Heart left ventricle (tissue), 16 donors: ENCODE measurements at regions not wholly inside any gene's neighbourhood (a gene's known extent, or its start where the extent isn't known, plus 50 kb on each side); places are given as distances from the start of the nearest gene placed in this dataset.

Experiments used
- ATAC-seq, 4 donors: fragments of 200-7000 bp; cut with Tn5 transposase; one replicate each; pipeline ENCODE4 v1.9.1; 2020 to 2022; ENCODE audit warnings: moderate library complexity in 4 of 4, mild to moderate bottlenecking in 3 of 4, moderate number of reproducible peaks in 1 of 4
- DNase-seq, 5 donors: peaks; one replicate each; pipeline ENCODE4 v3.0.0-alpha.2; 2020
- H3K27ac ChIP-seq, 12 donors: fragments of 200-600 bp; sonication (generic) in 4 of 12; one replicate each; pipeline versions ENCODE4 v1.5.0 to v1.8.0; 2016 to 2022; ENCODE audit warnings: mild to moderate bottlenecking in 2 of 12
- H3K27me3 ChIP-seq, 9 donors: fragments of 200-600 bp; sonication (generic) in 2 of 9; one replicate each; pipeline versions ENCODE4 v1.5.1 to v1.8.0; 2016 to 2022; ENCODE audit warnings: mild to moderate bottlenecking in 3 of 9
- H3K36me3 ChIP-seq, 9 donors: fragments of 200-600 bp; sonication (generic) in 2 of 9; one replicate each; pipeline versions ENCODE4 v1.5.0 to v1.8.0; 2018 to 2022; ENCODE audit warnings: mild to moderate bottlenecking in 2 of 9
- H3K4me1 ChIP-seq, 12 donors: fragments of 200-600 bp; sonication (generic) in 4 of 12; one replicate each; pipeline versions ENCODE4 v1.5.0 to v1.8.0; 2016 to 2022; ENCODE audit warnings: mild to moderate bottlenecking in 3 of 12
- H3K4me3 ChIP-seq, 12 donors: fragments of 200-600 bp; sonication (generic) in 4 of 12; one replicate each; pipeline versions ENCODE4 v1.5.0 to v1.8.0; 2017 to 2022; ENCODE audit warnings: mild to moderate bottlenecking in 9 of 12, moderate library complexity in 4 of 12
- H3K9me3 ChIP-seq, 12 donors: fragments of 200-600 bp; sonication (generic) in 4 of 12; one replicate each; pipeline versions ENCODE4 v1.5.0 to v1.8.0; 2016 to 2022; ENCODE audit warnings: mild to moderate bottlenecking in 1 of 12
- POLR2A ChIP-seq, 2 donors: fragments of 450-650 bp; IDR thresholded peaks; one replicate each; pipeline ENCODE4 v1.6.1; 2017; ENCODE audit warnings: antibody characterized with exemption in 2 of 2, mild to moderate bottlenecking in 2 of 2, moderate library complexity in 2 of 2
- WGBS, 4 donors: extraction: QIAGEN DNeasy Blood & Tissue Kit in 2 of 4; methylation state at CpG; one replicate each; pipeline versions ENCODE4 v1.1.5 to v1.1.7; 2013 to 2018; 5-methylcytosine and 5-hydroxymethylcytosine counted together
- intact Hi-C, 10 donors: fragments of 100-400 bp; cut with DNase I; formaldehyde crosslinking; loops; one replicate each; pipeline versions ENCODE4 v1.11.1 to v1.14.2; 2022
- TF ChIP-seq, protein P1 (sequence below), 12 donors: fragments of 200-600 bp; sonication (generic) in 4 of 12; IDR thresholded peaks; one replicate each; pipeline versions ENCODE4 v1.5.0 to v1.8.0; 2018 to 2022; ENCODE audit warnings: antibody characterized with exemption in 12 of 12, mild to moderate bottlenecking in 5 of 12
- donor health status: ischemic (EF 13 %, LVEDD 7.1; RV severe dilation, severe dysfunction).
- donor health status: healthy with polysubstance abuse.
- donor health status: DM: no; HTN: yes; CAD: no.
- donor health status: DM: no; HTN: no; CAD: no.
- donor health status: ischemic (EF 25% LVEDD 6.9; RV normal size, moderate dysfunction).
- donor health status: ischemic (EF 25% LVEDD 5.7; RV mildly dilated, moderate dysfunction).
- donor health status: healthy.
- donor health status: DM: yes; HTN: yes; CAD: no.
- donor health status: ischemic (EF 35%, LVEDD 5.7; RV mildly dilated, moderate dysfunction).
- donor health status: nonischemic (EF 11% LVEDD 7.7; RV severe dilation, severe dysfunction).
- donor health status: DM: yes; HTN: yes; CAD: no.
- donor health status: PGD.
- donor health status: ischemic (EF 29% LVEDD 5.4; RV normal size, mild dysfunction).
- donor health status: nonischemic (EF 23%, LVEDD 6.1; RV moderate dilation, normal function).

GRCh38 chr14:22509751-22510300, 79.2 kb downstream of the DAD1 start:
- Histone ChIP-seq H3K4me3 (peak overlapping the region in 1 of 12 donors; percentile 28), H3K4me1 (peaks cover 0 to 54% (median 30%) of the 10 kb centered on the region in 12 donors), H3K36me3 (no peaks in the 10 kb centered on the region), H3K27me3 (no peaks in the 10 kb centered on the region), H3K27ac (peak overlapping the region in 2 of 12 donors; percentile 44 to 47), H3K9me3 (no peaks in the 10 kb centered on the region)
- ATAC-seq: no peak
- TF ChIP-seq, protein P1, sequence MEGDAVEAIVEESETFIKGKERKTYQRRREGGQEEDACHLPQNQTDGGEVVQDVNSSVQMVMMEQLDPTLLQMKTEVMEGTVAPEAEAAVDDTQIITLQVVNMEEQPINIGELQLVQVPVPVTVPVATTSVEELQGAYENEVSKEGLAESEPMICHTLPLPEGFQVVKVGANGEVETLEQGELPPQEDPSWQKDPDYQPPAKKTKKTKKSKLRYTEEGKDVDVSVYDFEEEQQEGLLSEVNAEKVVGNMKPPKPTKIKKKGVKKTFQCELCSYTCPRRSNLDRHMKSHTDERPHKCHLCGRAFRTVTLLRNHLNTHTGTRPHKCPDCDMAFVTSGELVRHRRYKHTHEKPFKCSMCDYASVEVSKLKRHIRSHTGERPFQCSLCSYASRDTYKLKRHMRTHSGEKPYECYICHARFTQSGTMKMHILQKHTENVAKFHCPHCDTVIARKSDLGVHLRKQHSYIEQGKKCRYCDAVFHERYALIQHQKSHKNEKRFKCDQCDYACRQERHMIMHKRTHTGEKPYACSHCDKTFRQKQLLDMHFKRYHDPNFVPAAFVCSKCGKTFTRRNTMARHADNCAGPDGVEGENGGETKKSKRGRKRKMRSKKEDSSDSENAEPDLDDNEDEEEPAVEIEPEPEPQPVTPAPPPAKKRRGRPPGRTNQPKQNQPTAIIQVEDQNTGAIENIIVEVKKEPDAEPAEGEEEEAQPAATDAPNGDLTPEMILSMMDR (IDR thresholded peaks at IDR 0.05): no peak
- no peak for TF ChIP-seq POLR2A (IDR thresholded peaks at IDR 0.05)
- 61 to 77% (median 67%) methylated on average over 5 of the region's 5 CpGs for WGBS, 4 donors
- intact Hi-C loops: loop anchor here in 2 of 10 donors (5.0 kb wide), 2 partner anchors 33 to 38 kb away; no protein-coding TSS in a partner anchor
- DNase-seq: no peak

- H3K4me3 ChIP-seq: peak overlapping the region in 1 of 12 donors; percentile 28
- H3K9me3 ChIP-seq: no peaks in the 10 kb centered on the region
- H3K36me3 ChIP-seq: no peaks in the 10 kb centered on the region
- TF ChIP-seq, protein P1 (IDR thresholded peaks at IDR 0.05): no peak
- no peak for TF ChIP-seq POLR2A (IDR thresholded peaks at IDR 0.05)
- no peaks in the 10 kb centered on the region for H3K27me3 ChIP-seq
- DNase-seq (no peak), ATAC-seq (no peak)
- 77 to 85% (median 82%) methylated on average over 7 of the region's 7 CpGs for WGBS, 4 donors
- intact Hi-C loops: no loop called here
- H3K27ac ChIP-seq: peak overlapping the region in 1 of 12 donors; percentile 47
- H3K4me1 ChIP-seq: peaks cover 0 to 49% (median 27%) of the 10 kb centered on the region in 12 donors
Observed at GRCh38 chr14:22509036-22509709, 79.9 kb downstream of the DAD1 start.

DNA sequence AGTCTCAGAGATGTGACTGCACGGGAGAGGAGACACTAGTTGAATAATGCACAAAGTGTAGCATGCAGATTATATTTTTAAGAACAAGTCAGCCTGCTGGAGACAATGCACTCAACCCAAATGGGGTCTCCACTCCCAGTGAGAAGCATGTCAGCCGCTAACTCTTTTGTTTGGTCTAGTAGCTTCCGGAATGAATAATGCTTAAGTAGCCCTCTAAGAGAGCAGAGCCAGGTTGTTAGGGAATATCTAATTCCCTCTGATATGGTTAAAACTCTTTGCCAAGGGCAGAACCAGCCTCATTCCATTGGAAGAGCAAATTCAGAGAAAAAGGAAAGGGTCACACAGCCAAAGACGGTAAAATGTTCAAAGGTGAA, 80.4 kb downstream of the DAD1 start:
- H3K27ac ChIP-seq: peak overlapping the region in 1 of 12 donors; percentile 47
- H3K4me1 ChIP-seq: peaks cover 0 to 45% (median 22%) of the 10 kb centered on the region in 12 donors
- H3K27me3 ChIP-seq: no peaks in the 10 kb centered on the region
- WGBS, 4 donors: 82 to 95% (median 89%) methylated on average over 4 of the region's 4 CpGs
- DNase-seq (no peak), ATAC-seq (no peak)
- TF ChIP-seq, protein P1 (IDR thresholded peaks at IDR 0.05): no peak
- TF ChIP-seq POLR2A (IDR thresholded peaks at IDR 0.05): no peak
- no peaks in the 10 kb centered on the region for H3K36me3 ChIP-seq
- H3K9me3 ChIP-seq: no peaks in the 10 kb centered on the region
- H3K4me3 ChIP-seq: peak overlapping the region in 1 of 12 donors; percentile 28
- intact Hi-C loops: no loop called here

DNA sequence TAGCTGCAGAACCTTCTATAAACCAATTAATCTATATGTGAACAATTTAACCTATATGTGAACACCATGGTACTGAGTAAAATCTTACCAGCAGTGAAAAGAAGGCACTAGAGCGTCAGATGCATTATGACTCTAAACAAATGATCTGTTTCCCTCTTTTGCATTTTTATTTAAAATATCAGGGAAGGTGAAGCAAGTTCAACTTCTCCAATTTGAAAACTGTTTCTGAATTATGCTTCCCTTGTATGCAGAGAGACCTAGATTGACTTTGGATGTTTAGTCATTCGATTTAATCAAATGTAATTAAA, 80.9 kb downstream of the DAD1 start:
- no peaks in the 10 kb centered on the region for H3K36me3 ChIP-seq
- ATAC-seq: no peak
- no peaks in the 10 kb centered on the region for H3K27me3 ChIP-seq
- no peaks in the 10 kb centered on the region for H3K9me3 ChIP-seq
- TF ChIP-seq, protein P1 (IDR thresholded peaks at IDR 0.05): no peak
- TF ChIP-seq POLR2A (IDR thresholded peaks at IDR 0.05): no peak
- 75 to 98% (median 91%) methylated on average over 2 of the region's 2 CpGs for WGBS, 4 donors
- peak overlapping the region in 1 of 12 donors; percentile 28 for H3K4me3 ChIP-seq
- peak overlapping the region in 1 of 12 donors; percentile 46 for H3K27ac ChIP-seq
- peaks cover 0 to 39% (median 17%) of the 10 kb centered on the region in 12 donors for H3K4me1 ChIP-seq
- intact Hi-C loops: no loop called here
- DNase-seq: no peak
